ENCODE measurements at regions not wholly inside any gene's neighbourhood (a gene's known extent, or its start where the extent isn't known, plus 50 kb on each side); places are given as distances from the start of the nearest gene placed in this dataset.

- no peaks in the 10 kb centered on the region for H3K36me3 ChIP-seq (ENCODE audit: control insufficient read depth in 1 of 2, insufficient read depth in 2 of 2, low read length in 2 of 2)
- intact Hi-C loops (cut with micrococcal nuclease): no loop called here
- no peaks in the 10 kb centered on the region for H3K9me2 ChIP-seq (ENCODE audit: insufficient read depth)
- H2AFZ ChIP-seq (ENCODE audit: low read depth, low read length, poor library complexity, severe bottlenecking): no peak overlapping the region
- BruUV-seq (replicated peaks): no TSS peak
- ATAC-seq: no peak
- no peak overlapping the region for H3K27ac ChIP-seq (ENCODE audit: low read depth, low read length)
- H3K4me1 ChIP-seq (ENCODE audit: control insufficient read depth in 1 of 2, insufficient read depth in 2 of 2, low read length in 2 of 2): no peaks in the 10 kb centered on the region
- H3K9ac ChIP-seq (ENCODE audit: low read length): no peak overlapping the region
- H4K20me1 ChIP-seq (ENCODE audit: insufficient read depth): no peaks in the 10 kb centered on the region
- POLR2A ChIA-PET: no interaction called here
- no peaks in the 10 kb centered on the region for H3K9me3 ChIP-seq (ENCODE audit: control insufficient read depth in 1 of 2, insufficient read depth in 1 of 2, low read depth in 1 of 2, low read length in 2 of 2)
- TF ChIP-seq SP1 (IDR thresholded peaks at IDR 0.05; ENCODE audit: low read depth): no peak
- TF ChIP-seq CBX3 (IDR thresholded peaks at IDR 0.05; ENCODE audit: low read depth): no peak
- TF ChIP-seq POLR2AphosphoS5 (IDR thresholded peaks at IDR 0.05; ENCODE audit: low read depth, low read length): no peak
- no peak for TF ChIP-seq SRF (IDR thresholded peaks at IDR 0.05; ENCODE audit: low read depth)
- no peak for TF ChIP-seq TCF7L2 (IDR thresholded peaks at IDR 0.05; ENCODE audit: borderline replicate concordance, extremely low read depth, insufficient read depth, insufficient read length)
- H3K27me3 ChIP-seq (ENCODE audit: insufficient read depth, low read length): peaks cover 21% of the 10 kb centered on the region
- H3K79me2 ChIP-seq (ENCODE audit: insufficient read depth, low read length): no peaks in the 10 kb centered on the region
- H3K4me2 ChIP-seq (ENCODE audit: low read length): no peak overlapping the region
- CTCF ChIA-PET: no interaction called here
- no peak for DNase-seq (ENCODE audit: low read depth, low spot score)
- H3K4me3 ChIP-seq (replicated peaks in 1 of 2; ENCODE audit: low read depth in 1 of 2, low read length in 2 of 2): no peak overlapping the region
- RAD21 ChIA-PET (ENCODE audit: low non-redundant PET in 1 of 2, low total read pairs in 2 of 2, uncharacterized antibody in 2 of 2, unreplicated experiment in 2 of 2): no interaction called here
These were observed 298.0 kb downstream of the TFAP2C start for GRCh38 chr20:56927127-56927526.

GRCh38 chr20:56928007-56928406, 298.9 kb downstream of the TFAP2C start:
- H3K9me3 ChIP-seq (ENCODE audit: control insufficient read depth in 1 of 2, insufficient read depth in 1 of 2, low read depth in 1 of 2, low read length in 2 of 2): no peaks in the 10 kb centered on the region
- H3K9me2 ChIP-seq (ENCODE audit: insufficient read depth): no peaks in the 10 kb centered on the region
- H2AFZ ChIP-seq (ENCODE audit: low read depth, low read length, poor library complexity, severe bottlenecking): no peak overlapping the region
- ChIA-PET POLR2A (no interaction called here), CTCF (no interaction called here), RAD21 (ENCODE audit: low non-redundant PET in 1 of 2, low total read pairs in 2 of 2, uncharacterized antibody in 2 of 2, unreplicated experiment in 2 of 2) (no interaction called here)
- H3K27ac ChIP-seq (ENCODE audit: low read depth, low read length): no peak overlapping the region
- BruUV-seq (replicated peaks): no TSS peak
- peaks cover 21% of the 10 kb centered on the region for H3K27me3 ChIP-seq (ENCODE audit: insufficient read depth, low read length)
- DNase-seq (ENCODE audit: low read depth, low spot score): no peak
- H3K4me2 ChIP-seq (ENCODE audit: low read length): no peak overlapping the region
- H3K9ac ChIP-seq (ENCODE audit: low read length): no peak overlapping the region
- H3K4me3 ChIP-seq (replicated peaks in 1 of 2; ENCODE audit: low read depth in 1 of 2, low read length in 2 of 2): no peak overlapping the region
- TF ChIP-seq ELF1 (IDR thresholded peaks at IDR 0.05; ENCODE audit: borderline replicate concordance, low read depth): no peak
- no peak for TF ChIP-seq EZH2phosphoT487 (IDR thresholded peaks at IDR 0.05; ENCODE audit: borderline replicate concordance)
- TF ChIP-seq POLR2A (IDR thresholded peaks at IDR 0.05; ENCODE audit: borderline replicate concordance, extremely low read depth, insufficient read depth, insufficient read length): no peak
- TF ChIP-seq TCF7L2 (IDR thresholded peaks at IDR 0.05; ENCODE audit: borderline replicate concordance, extremely low read depth, insufficient read depth, insufficient read length): no peak
- no peak for TF ChIP-seq EZH2 (IDR thresholded peaks at IDR 0.05)
- TF ChIP-seq EGR1 (IDR thresholded peaks at IDR 0.05; ENCODE audit: low read depth): no peak
- TF ChIP-seq ZFX (IDR thresholded peaks at IDR 0.05): no peak
- no peak for TF ChIP-seq CEBPB (IDR thresholded peaks at IDR 0.05; ENCODE audit: low read depth)
- no peaks in the 10 kb centered on the region for H3K79me2 ChIP-seq (ENCODE audit: insufficient read depth, low read length)
- H3K4me1 ChIP-seq (ENCODE audit: control insufficient read depth in 1 of 2, insufficient read depth in 2 of 2, low read length in 2 of 2): no peaks in the 10 kb centered on the region
- H3K36me3 ChIP-seq (ENCODE audit: control insufficient read depth in 1 of 2, insufficient read depth in 2 of 2, low read length in 2 of 2): no peaks in the 10 kb centered on the region
- H4K20me1 ChIP-seq (ENCODE audit: insufficient read depth): no peaks in the 10 kb centered on the region
- intact Hi-C loops (cut with micrococcal nuclease): no loop called here
- no peak for ATAC-seq
